Heart left ventricle (tissue), 16 donors: ENCODE measurements at regions not wholly inside any gene's neighbourhood (a gene's known extent, or its start where the extent isn't known, plus 50 kb on each side); places are given as distances from the start of the nearest gene placed in this dataset.
"Not testable (repeated sequence)": the region's sequence is repeated elsewhere in the genome, so short reads cannot be mapped to it uniquely, and the experiment has no call there.

Source experiments
- ATAC-seq, 4 donors: fragments of 200-7000 bp; cut with Tn5 transposase; one replicate each; pipeline ENCODE4 v1.9.1; 2020 to 2022; ENCODE audit warnings: moderate library complexity in 4 of 4, mild to moderate bottlenecking in 3 of 4, moderate number of reproducible peaks in 1 of 4
- DNase-seq, 5 donors: peaks; one replicate each; pipeline ENCODE4 v3.0.0-alpha.2; 2020
- H3K27ac ChIP-seq, 12 donors: fragments of 200-600 bp; sonication (generic) in 4 of 12; one replicate each; pipeline versions ENCODE4 v1.5.0 to v1.8.0; 2016 to 2022; ENCODE audit warnings: mild to moderate bottlenecking in 2 of 12
- H3K27me3 ChIP-seq, 9 donors: fragments of 200-600 bp; sonication (generic) in 2 of 9; one replicate each; pipeline versions ENCODE4 v1.5.1 to v1.8.0; 2016 to 2022; ENCODE audit warnings: mild to moderate bottlenecking in 3 of 9
- H3K36me3 ChIP-seq, 9 donors: fragments of 200-600 bp; sonication (generic) in 2 of 9; one replicate each; pipeline versions ENCODE4 v1.5.0 to v1.8.0; 2018 to 2022; ENCODE audit warnings: mild to moderate bottlenecking in 2 of 9
- H3K4me1 ChIP-seq, 12 donors: fragments of 200-600 bp; sonication (generic) in 4 of 12; one replicate each; pipeline versions ENCODE4 v1.5.0 to v1.8.0; 2016 to 2022; ENCODE audit warnings: mild to moderate bottlenecking in 3 of 12
- H3K4me3 ChIP-seq, 12 donors: fragments of 200-600 bp; sonication (generic) in 4 of 12; one replicate each; pipeline versions ENCODE4 v1.5.0 to v1.8.0; 2017 to 2022; ENCODE audit warnings: mild to moderate bottlenecking in 9 of 12, moderate library complexity in 4 of 12
- H3K9me3 ChIP-seq, 12 donors: fragments of 200-600 bp; sonication (generic) in 4 of 12; one replicate each; pipeline versions ENCODE4 v1.5.0 to v1.8.0; 2016 to 2022; ENCODE audit warnings: mild to moderate bottlenecking in 1 of 12
- CTCF ChIP-seq, 12 donors: fragments of 200-600 bp; sonication (generic) in 4 of 12; IDR thresholded peaks; one replicate each; pipeline versions ENCODE4 v1.5.0 to v1.8.0; 2018 to 2022; ENCODE audit warnings: antibody characterized with exemption in 12 of 12, mild to moderate bottlenecking in 5 of 12
- POLR2A ChIP-seq, 2 donors: fragments of 450-650 bp; IDR thresholded peaks; one replicate each; pipeline ENCODE4 v1.6.1; 2017; ENCODE audit warnings: antibody characterized with exemption in 2 of 2, mild to moderate bottlenecking in 2 of 2, moderate library complexity in 2 of 2
- WGBS, 4 donors: extraction: QIAGEN DNeasy Blood & Tissue Kit in 2 of 4; methylation state at CpG; one replicate each; pipeline versions ENCODE4 v1.1.5 to v1.1.7; 2013 to 2018; 5-methylcytosine and 5-hydroxymethylcytosine counted together
- intact Hi-C, 10 donors: fragments of 100-400 bp; cut with DNase I; formaldehyde crosslinking; loops; one replicate each; pipeline versions ENCODE4 v1.11.1 to v1.14.2; 2022
- donor health status: ischemic (EF 13 %, LVEDD 7.1; RV severe dilation, severe dysfunction).
- donor health status: healthy with polysubstance abuse.
- donor health status: DM: no; HTN: yes; CAD: no.
- donor health status: DM: no; HTN: no; CAD: no.
- donor health status: ischemic (EF 25% LVEDD 6.9; RV normal size, moderate dysfunction).
- donor health status: ischemic (EF 25% LVEDD 5.7; RV mildly dilated, moderate dysfunction).
- donor health status: healthy.
- donor health status: DM: yes; HTN: yes; CAD: no.
- donor health status: ischemic (EF 35%, LVEDD 5.7; RV mildly dilated, moderate dysfunction).
- donor health status: nonischemic (EF 11% LVEDD 7.7; RV severe dilation, severe dysfunction).
- donor health status: DM: yes; HTN: yes; CAD: no.
- donor health status: PGD.
- donor health status: ischemic (EF 29% LVEDD 5.4; RV normal size, mild dysfunction).
- donor health status: nonischemic (EF 23%, LVEDD 6.1; RV moderate dilation, normal function).

- intact Hi-C loops, result no loop called here
- WGBS, 4 donors, result 55 to 60% (median 58%) methylated on average over 1 of the region's 1 CpG
Measured at GRCh38 chr13:87972568-87972967, 301.4 kb downstream of the SLITRK5 start.

GRCh38 chr13:87975035-87975434 lies 303.9 kb downstream of the SLITRK5 start:
- TF ChIP-seq CTCF (IDR thresholded peaks at IDR 0.05), result no peak
- TF ChIP-seq POLR2A (IDR thresholded peaks at IDR 0.05), result no peak
- Histone ChIP-seq H3K9me3 (no peaks in the 10 kb centered on the region), H3K36me3 (no peaks in the 10 kb centered on the region), H3K4me1 (no peaks in the 10 kb centered on the region), H3K27ac (no peak overlapping the region), H3K4me3 (no peak overlapping the region), H3K27me3 (no peaks in the 10 kb centered on the region)
- intact Hi-C loops, result no loop called here
- 81 to 88% (median 82%) methylated on average over 4 of the region's 4 CpGs for WGBS, 4 donors
- ATAC-seq (no peak), DNase-seq (no peak)

More at GRCh38 chr13:87972568-87972967, 301.4 kb downstream of the SLITRK5 start:
- Histone ChIP-seq H3K4me1 (no peaks in the 10 kb centered on the region), H3K36me3 (no peaks in the 10 kb centered on the region), H3K27ac (no peak overlapping the region), H3K9me3 (no peaks in the 10 kb centered on the region), H3K4me3 (no peak overlapping the region), H3K27me3 (no peaks in the 10 kb centered on the region)
- DNase-seq (no peak), ATAC-seq (no peak)
- TF ChIP-seq POLR2A (IDR thresholded peaks at IDR 0.05) (no peak), CTCF (IDR thresholded peaks at IDR 0.05) (no peak)

GRCh38 chr13:87976650-87977049 lies 305.5 kb downstream of the SLITRK5 start:
- intact Hi-C loops, H3K36me3 ChIP-seq, H3K27ac ChIP-seq, ATAC-seq, H3K9me3 ChIP-seq, H3K4me1 ChIP-seq, H3K4me3 ChIP-seq, H3K27me3 ChIP-seq: not testable (repeated sequence)
- DNase-seq, result peak in 1 of 5 donors; percentile 24
- 97 to 100% (median 99%) methylated on average over 7 to 26 of the region's 26 CpGs; no CpG with 5 or more reads in 1 of the 4 donors for WGBS, 4 donors

GRCh38 chr13:87981416-87981815 lies 310.2 kb downstream of the SLITRK5 start:
- Histone ChIP-seq H3K4me3 (no peak overlapping the region), H3K27ac (no peak overlapping the region), H3K36me3 (no peaks in the 10 kb centered on the region), H3K9me3 (peaks cover 0 to 3% (median 0%) of the 10 kb centered on the region in 12 donors), H3K27me3 (no peaks in the 10 kb centered on the region), H3K4me1 (no peaks in the 10 kb centered on the region)
- no peak for TF ChIP-seq CTCF (IDR thresholded peaks at IDR 0.05)
- TF ChIP-seq POLR2A (IDR thresholded peaks at IDR 0.05), result no peak
- no peak for DNase-seq
- intact Hi-C loops, result no loop called here
- WGBS, 4 donors, result 68 to 77% (median 72%) methylated on average over 2 of the region's 2 CpGs
- ATAC-seq, result no peak

- DNase-seq (no peak), ATAC-seq (no peak)
- H3K9me3 ChIP-seq, result peaks cover 0 to 6% (median 0%) of the 10 kb centered on the region in 12 donors
- no peaks in the 10 kb centered on the region for H3K4me1 ChIP-seq
- no peaks in the 10 kb centered on the region for H3K36me3 ChIP-seq
- intact Hi-C loops, result no loop called here
- no peaks in the 10 kb centered on the region for H3K27me3 ChIP-seq
- H3K4me3 ChIP-seq, result no peak overlapping the region
- H3K27ac ChIP-seq, result no peak overlapping the region
- TF ChIP-seq POLR2A (IDR thresholded peaks at IDR 0.05) (no peak), CTCF (IDR thresholded peaks at IDR 0.05) (no peak)
Measured at GRCh38 chr13:87982400-87982799, 311.2 kb downstream of the SLITRK5 start.
